Endothelial cell of umbilical vein (primary cell): ENCODE measurements at regions not wholly inside any gene's neighbourhood (a gene's known extent, or its start where the extent isn't known, plus 50 kb on each side); places are given as distances from the start of the nearest gene placed in this dataset.

Experiments used
- BruUV-seq: library from RNA; stranded (reverse); fragments of 400-500 nt; replicated peaks from 2 replicates; lab custom pipeline; 2021; lab: Mats Ljungman, UMichigan
- CTCF ChIA-PET: fragments of 300-600, 350-600 bp; sonication (Branson Sonifier 250); formaldehyde crosslinking; loops from one replicate; lab custom pipeline; 2021; ENCODE audit warnings: antibody characterized with exemption, inconsistent platforms; lab: Charles Lee
- POLR2A ChIA-PET: fragments of 300-600, 350-600 bp; sonication (Branson Sonifier 250); formaldehyde crosslinking; loops from one replicate; lab custom pipeline; 2021; ENCODE audit warnings: antibody characterized with exemption, inconsistent platforms; lab: Charles Lee
- DNase-seq: peaks from one replicate; pipeline ENCODE4 v3.0.0-alpha.2; 2011; ENCODE audit warnings: low read depth, low spot score
- FAIRE-seq: peaks from 2 replicates; lab custom pipeline; 2011; peaks lifted over from hg19 to GRCh38; lab: Jason Lieb, UNC
- H2AFZ ChIP-seq: 2 replicates; pipeline ENCODE4 v1.6.0; 2012; ENCODE audit warnings: low read depth, low read length, control low read depth, inconsistent platforms
- H3K27ac ChIP-seq: 2 replicates; pipeline ENCODE4 v1.5.1; 2011; ENCODE audit warnings: low read depth, mild to moderate bottlenecking, control low read depth, low read length, moderate library complexity; ENCODE audit not compliant: insufficient read depth
- H3K27me3 ChIP-seq, 2 experiments: 2 replicates each; pipeline versions ENCODE4 v1.6.0 to v1.6.1; 2011; ENCODE audit warnings: low read length in 2 of 2, mixed read lengths in 1 of 2; ENCODE audit not compliant: control insufficient read depth in 2 of 2, insufficient read depth in 2 of 2
- H3K36me3 ChIP-seq, 2 experiments: 2 replicates in 1 of 2; 3 replicates in 1 of 2; pipeline ENCODE4 v1.5.1; 2011; ENCODE audit warnings: low read length in 2 of 2, mild to moderate bottlenecking in 1 of 2, moderate library complexity in 1 of 2; ENCODE audit not compliant: control insufficient read depth in 2 of 2, insufficient read depth in 2 of 2; ENCODE audit errors: extremely low read depth in 1 of 2
- H3K4me1 ChIP-seq: 3 replicates; pipeline ENCODE4 v1.5.1; 2011; ENCODE audit warnings: mild to moderate bottlenecking, low read length; ENCODE audit not compliant: control insufficient read depth, insufficient read depth; ENCODE audit errors: extremely low read depth
- H3K4me2 ChIP-seq: 2 replicates; pipeline ENCODE4 v1.6.1; 2011; ENCODE audit warnings: low read length, control low read depth, mixed read lengths; ENCODE audit not compliant: insufficient read depth
- H3K4me3 ChIP-seq, 3 experiments: fragments of 200-600 bp in 1 of 3; sonication (generic), shearing (Covaris generic) in 1 of 3; replicated peaks in 1 of 3; 2 replicates each; pipeline ENCODE4 v1.5.1; 2011 to 2016; ENCODE audit warnings: control low read depth in 3 of 3, low read length in 3 of 3, mild to moderate bottlenecking in 2 of 3, inconsistent platforms in 1 of 3, low read depth in 1 of 3, moderate library complexity in 1 of 3; ENCODE audit not compliant: insufficient read depth in 1 of 3
- H3K79me2 ChIP-seq: 2 replicates; pipeline ENCODE4 v1.6.0; 2012; ENCODE audit warnings: low read length, inconsistent platforms; ENCODE audit not compliant: control insufficient read depth, insufficient read depth
- H3K9ac ChIP-seq: replicated peaks from 2 replicates; pipeline ENCODE3; 2011; ENCODE audit warnings: low read length, control low read depth; ENCODE audit not compliant: insufficient read depth; ENCODE audit errors: extremely low read depth
- H3K9me1 ChIP-seq: replicated peaks from 3 replicates; pipeline ENCODE4 v1.6.0; 2011; ENCODE audit warnings: mild to moderate bottlenecking, low read length; ENCODE audit not compliant: control insufficient read depth, insufficient read depth; ENCODE audit errors: extremely low read depth
- H3K9me3 ChIP-seq: replicated peaks from 2 replicates; pipeline ENCODE4 v1.5.1; 2012; ENCODE audit warnings: low read length, inconsistent platforms; ENCODE audit not compliant: control insufficient read depth, insufficient read depth
- H4K20me1 ChIP-seq: replicated peaks from 2 replicates; pipeline ENCODE3; 2011; ENCODE audit warnings: mild to moderate bottlenecking, low read length; ENCODE audit not compliant: control insufficient read depth, insufficient read depth; ENCODE audit errors: extremely low read depth
- EZH2 ChIP-seq: IDR thresholded peaks from 2 replicates; pipeline ENCODE4 v1.6.1; 2012; ENCODE audit warnings: borderline replicate concordance, low read depth, mild to moderate bottlenecking, moderate library complexity, low read length, inconsistent platforms; ENCODE audit not compliant: severe bottlenecking
- FOS ChIP-seq: IDR thresholded peaks from 2 replicates; pipeline ENCODE4 v1.6.1; 2011; ENCODE audit warnings: mild to moderate bottlenecking, low read length, moderate library complexity, borderline replicate concordance; ENCODE audit not compliant: insufficient read depth
- GATA2 ChIP-seq: IDR thresholded peaks from 2 replicates; pipeline ENCODE4 v1.7.0; 2011; ENCODE audit warnings: low read depth, mild to moderate bottlenecking, moderate library complexity, mixed read lengths, low read length; ENCODE audit not compliant: insufficient read length, insufficient read depth
- JUN ChIP-seq: IDR thresholded peaks from 2 replicates; pipeline ENCODE4 v1.6.1; 2011; ENCODE audit warnings: borderline replicate concordance, low read depth; ENCODE audit not compliant: insufficient read length, insufficient read depth
- MAX ChIP-seq: IDR thresholded peaks from 2 replicates; pipeline ENCODE4 v1.6.1; 2011; ENCODE audit not compliant: insufficient read depth, insufficient read length
- MYC ChIP-seq: IDR thresholded peaks from one replicate; pipeline ENCODE4 v1.6.1; 2011; ENCODE audit warnings: mild to moderate bottlenecking, low read depth, low read length
- POLR2A ChIP-seq: IDR thresholded peaks from 2 replicates; pipeline ENCODE4 v1.6.1; 2012; ENCODE audit warnings: low read depth, mild to moderate bottlenecking, control low read depth, low read length
- POLR2AphosphoS5 ChIP-seq: IDR thresholded peaks from 2 replicates; pipeline ENCODE4 v1.6.1; 2012; ENCODE audit warnings: low read depth, mild to moderate bottlenecking, control low read depth, low read length, moderate library complexity; ENCODE audit not compliant: insufficient read depth
- dilution Hi-C: fragments of 300-500 bp; cut with MboI; formaldehyde crosslinking; loops from one replicate; pipeline ENCODE4 v1.15.0; 2019; ENCODE audit warnings: low sequenced_read_pairs; ENCODE audit not compliant: extremely low pct_ligation_motif_present
- intact Hi-C: fragments of 100-400 bp; cut with micrococcal nuclease; formaldehyde crosslinking; loops from one replicate; pipeline ENCODE4 v1.10.0; 2022
- TF ChIP-seq, protein P1 (sequence below), 2 donors: IDR thresholded peaks; 1 replicate in 1 of 2; 2 replicates in 1 of 2; pipeline ENCODE4 v1.5.1; 2011; ENCODE audit warnings: low read length in 2 of 2, mild to moderate bottlenecking in 2 of 2, moderate library complexity in 2 of 2, control low read depth in 1 of 2, inconsistent platforms in 1 of 2, low read depth in 1 of 2; ENCODE audit not compliant: insufficient read depth in 1 of 2; ENCODE audit errors: extremely low read depth in 1 of 2

- intact Hi-C loops (no loop called here), dilution Hi-C loops (no loop called here)
- TF ChIP-seq POLR2A = no peak
- no peak for TF ChIP-seq JUN
- no peak for TF ChIP-seq GATA2
- TF ChIP-seq FOS = no peak
- no peak for TF ChIP-seq MYC
- TF ChIP-seq POLR2AphosphoS5 = no peak
- no peak for TF ChIP-seq MAX
- TF ChIP-seq, protein P1, sequence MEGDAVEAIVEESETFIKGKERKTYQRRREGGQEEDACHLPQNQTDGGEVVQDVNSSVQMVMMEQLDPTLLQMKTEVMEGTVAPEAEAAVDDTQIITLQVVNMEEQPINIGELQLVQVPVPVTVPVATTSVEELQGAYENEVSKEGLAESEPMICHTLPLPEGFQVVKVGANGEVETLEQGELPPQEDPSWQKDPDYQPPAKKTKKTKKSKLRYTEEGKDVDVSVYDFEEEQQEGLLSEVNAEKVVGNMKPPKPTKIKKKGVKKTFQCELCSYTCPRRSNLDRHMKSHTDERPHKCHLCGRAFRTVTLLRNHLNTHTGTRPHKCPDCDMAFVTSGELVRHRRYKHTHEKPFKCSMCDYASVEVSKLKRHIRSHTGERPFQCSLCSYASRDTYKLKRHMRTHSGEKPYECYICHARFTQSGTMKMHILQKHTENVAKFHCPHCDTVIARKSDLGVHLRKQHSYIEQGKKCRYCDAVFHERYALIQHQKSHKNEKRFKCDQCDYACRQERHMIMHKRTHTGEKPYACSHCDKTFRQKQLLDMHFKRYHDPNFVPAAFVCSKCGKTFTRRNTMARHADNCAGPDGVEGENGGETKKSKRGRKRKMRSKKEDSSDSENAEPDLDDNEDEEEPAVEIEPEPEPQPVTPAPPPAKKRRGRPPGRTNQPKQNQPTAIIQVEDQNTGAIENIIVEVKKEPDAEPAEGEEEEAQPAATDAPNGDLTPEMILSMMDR (IDR thresholded peaks at IDR 0.05; ENCODE audit: extremely low read depth in 1 of 2, insufficient read depth in 1 of 2, low read depth in 1 of 2, low read length in 2 of 2) = no peak
- no peak for TF ChIP-seq EZH2
- Histone ChIP-seq H4K20me1 (no peaks in the 10 kb centered on the region), H3K9me1 (no peaks in the 10 kb centered on the region), H3K9me3 (peaks cover 2% of the 10 kb centered on the region), H3K4me3 (no peak overlapping the region), H2AFZ (no peak overlapping the region), H3K9ac (no peak overlapping the region), H3K4me1 (no peaks in the 10 kb centered on the region), H3K79me2 (no peaks in the 10 kb centered on the region), H3K27me3 (no peaks in the 10 kb centered on the region), H3K27ac (no peak overlapping the region), H3K36me3 (no peaks in the 10 kb centered on the region), H3K4me2 (no peak overlapping the region)
- BruUV-seq = no TSS peak
- ChIA-PET CTCF (no interaction called here), POLR2A (no interaction called here)
- no peak for FAIRE-seq
- DNase-seq = no peak
Observed at GRCh38 chr3:162996368-162996767, 1499.8 kb downstream of the OTOL1 start.
